GM23338 (cell line): ENCODE measurements at regions not wholly inside any gene's neighbourhood (a gene's known extent, or its start where the extent isn't known, plus 50 kb on each side); places are given as distances from the start of the nearest gene placed in this dataset.

Experiments
- ATAC-seq: fragments of 200-7000 bp; cut with Tn5 transposase; 3 replicates; pipeline ENCODE4 v1.9.1; 2020
- DNase-seq: peaks from one replicate; pipeline ENCODE4 v3.0.0-alpha.2; 2015; ENCODE audit warnings: low spot score
- H2AFZ ChIP-seq: fragments of 200-600 bp; sonication (generic); 2 replicates; pipeline ENCODE4 v1.8.0; 2016; ENCODE audit warnings: antibody characterized with exemption, mild to moderate bottlenecking, moderate library complexity
- H3F3A ChIP-seq: fragments of 200-600 bp; sonication (generic); replicated peaks from 2 replicates; pipeline ENCODE4 v1.8.0; 2017; ENCODE audit warnings: antibody characterized with exemption, mixed run types, low read depth
- H3K27ac ChIP-seq: fragments of 200-600 bp; sonication (generic); 2 replicates; pipeline ENCODE4 v1.6.1; 2016; ENCODE audit warnings: low read depth
- H3K27me3 ChIP-seq: fragments of 200-600 bp; sonication (generic); 2 replicates; pipeline ENCODE4 v1.8.0; 2016; ENCODE audit warnings: mild to moderate bottlenecking, mixed run types, moderate library complexity; ENCODE audit not compliant: insufficient read depth
- H3K36me3 ChIP-seq: fragments of 200-600 bp; sonication (generic); 2 replicates; pipeline ENCODE4 v1.8.0; 2016; ENCODE audit warnings: mild to moderate bottlenecking; ENCODE audit not compliant: insufficient read depth
- H3K4me1 ChIP-seq: fragments of 200-600 bp; sonication (generic); 2 replicates; pipeline ENCODE4 v1.8.0; 2016; ENCODE audit warnings: mild to moderate bottlenecking, moderate library complexity; ENCODE audit not compliant: insufficient read depth
- H3K4me2 ChIP-seq: fragments of 200-600 bp; sonication (generic); 2 replicates; pipeline ENCODE4 v1.7.1; 2017; ENCODE audit warnings: mixed run types
- H3K4me3 ChIP-seq: fragments of 200-600 bp; sonication (generic); 2 replicates; pipeline ENCODE4 v1.6.1; 2016; ENCODE audit warnings: mixed run types
- H3K79me2 ChIP-seq: fragments of 200-600 bp; sonication (generic); replicated peaks from 2 replicates; pipeline ENCODE4 v1.8.0; 2017; ENCODE audit warnings: mild to moderate bottlenecking; ENCODE audit not compliant: insufficient read depth
- H3K9me2 ChIP-seq: fragments of 200-600 bp; sonication (generic); 2 replicates; pipeline ENCODE4 v1.8.0; 2017; ENCODE audit not compliant: insufficient read depth
- H4K20me1 ChIP-seq: fragments of 200-600 bp; sonication (generic); replicated peaks from 2 replicates; pipeline ENCODE4 v1.8.0; 2017; ENCODE audit warnings: mild to moderate bottlenecking; ENCODE audit not compliant: insufficient read depth
- H3K27ac Mint-ChIP-seq: 2 replicates; pipeline ENCODE4 v1.8.0; 2020; ENCODE audit warnings: inconsistent platforms, mild to moderate bottlenecking, moderate library complexity, mixed read lengths
- H3K27me3 Mint-ChIP-seq: 3 replicates; pipeline ENCODE4 v1.8.0; 2022; ENCODE audit warnings: low read depth, mild to moderate bottlenecking, moderate library complexity, mixed read lengths, inconsistent platforms; ENCODE audit not compliant: insufficient read depth, poor library complexity
- H3K36me3 Mint-ChIP-seq: 3 replicates; pipeline ENCODE4 v1.8.0; 2021; ENCODE audit warnings: low read depth, mild to moderate bottlenecking, inconsistent platforms, moderate library complexity, mixed read lengths
- H3K4me1 Mint-ChIP-seq: 3 replicates; pipeline ENCODE4 v1.8.0; 2020; ENCODE audit warnings: mild to moderate bottlenecking, inconsistent platforms, mixed read lengths
- H3K4me3 Mint-ChIP-seq: 3 replicates; pipeline ENCODE4 v1.8.0; 2021; ENCODE audit warnings: moderate library complexity, mild to moderate bottlenecking, inconsistent platforms, mixed read lengths
- H3K9me3 Mint-ChIP-seq: 3 replicates; pipeline ENCODE4 v1.8.0; 2020; ENCODE audit warnings: moderate library complexity, mild to moderate bottlenecking, inconsistent platforms, mixed read lengths
- CREB1 ChIP-seq: fragments of 250-450 bp; sonication (Bioruptor Pico); IDR thresholded peaks from 2 replicates; pipeline ENCODE4 v1.5.0; 2020; ENCODE audit warnings: low read depth, mild to moderate bottlenecking, moderate library complexity
- CTCF ChIP-seq, 2 experiments: fragments of 200-600 bp in 1 of 2; sonication (generic) in 1 of 2; conservative IDR thresholded peaks; 2 replicates each; pipeline versions ENCODE4 v1.5.1 to v1.6.1; 2016 to 2017; ENCODE audit warnings: antibody characterized with exemption in 2 of 2, low read depth in 2 of 2, mild to moderate bottlenecking in 2 of 2, moderate library complexity in 1 of 2
- ETS1 ChIP-seq: IDR thresholded peaks from 2 replicates; pipeline ENCODE4 v1.6.1; 2016; ENCODE audit warnings: antibody characterized with exemption
- EZH2 ChIP-seq: fragments of 200-600 bp; sonication (generic); IDR thresholded peaks from one replicate; pipeline ENCODE4 v1.8.0; 2017; ENCODE audit warnings: antibody characterized with exemption, mild to moderate bottlenecking, low read depth; ENCODE audit not compliant: unreplicated experiment
- EZH2phosphoT487 ChIP-seq: fragments of 200-600 bp; sonication (generic); IDR thresholded peaks from one replicate; pipeline ENCODE4 v1.8.1; 2018; ENCODE audit warnings: antibody characterized with exemption; ENCODE audit not compliant: unreplicated experiment
- JUNB ChIP-seq: IDR thresholded peaks from one replicate; pipeline ENCODE4 v1.6.1; 2016; ENCODE audit warnings: antibody characterized with exemption; ENCODE audit not compliant: unreplicated experiment
- NANOG ChIP-seq: IDR thresholded peaks from 2 replicates; pipeline ENCODE4 v1.6.1; 2016; ENCODE audit warnings: antibody characterized with exemption, borderline replicate concordance
- POLR2AphosphoS5 ChIP-seq: IDR thresholded peaks from 2 replicates; pipeline ENCODE4 v1.6.1; 2016; ENCODE audit warnings: antibody characterized with exemption, low read depth
- REST ChIP-seq: IDR thresholded peaks from one replicate; pipeline ENCODE4 v1.6.1; 2018; ENCODE audit warnings: antibody characterized with exemption; ENCODE audit not compliant: unreplicated experiment
- STAT1 ChIP-seq: IDR thresholded peaks from one replicate; pipeline ENCODE4 v1.6.1; 2016; ENCODE audit warnings: antibody characterized with exemption; ENCODE audit not compliant: unreplicated experiment
- ZNF114 ChIP-seq: fragments of 250-450 bp; sonication (Bioruptor Pico); IDR thresholded peaks from 2 replicates; pipeline ENCODE4 v1.5.0; 2020; ENCODE audit warnings: mild to moderate bottlenecking, moderate library complexity
- ZNF331 ChIP-seq: fragments of 250-450 bp; sonication (Bioruptor Pico); IDR thresholded peaks from 2 replicates; pipeline ENCODE4 v1.5.0; 2020; ENCODE audit warnings: low read depth, mild to moderate bottlenecking, moderate library complexity
- ZNF462 ChIP-seq: fragments of 250-450 bp; sonication (Bioruptor Pico); IDR thresholded peaks from 2 replicates; pipeline ENCODE4 v1.5.0; 2020; ENCODE audit warnings: mild to moderate bottlenecking, moderate library complexity

- Histone ChIP-seq H3K9me2 (peaks cover 7% of the 10 kb centered on the region), H2AFZ (no peak overlapping the region), H4K20me1 (no peaks in the 10 kb centered on the region), H3K27me3 (no peaks in the 10 kb centered on the region), H3K79me2 (no peaks in the 10 kb centered on the region), H3F3A (no peaks in the 10 kb centered on the region), H3K4me1 (peaks cover 7% of the 10 kb centered on the region; the same call in 1 of the 2 replicates), H3K36me3 (no peaks in the 10 kb centered on the region), H3K27ac (no peak overlapping the region), H3K4me3 (no peak overlapping the region), H3K4me2 (no peak overlapping the region)
- peaks cover 1% of the 10 kb centered on the region for H3K27me3 Mint-ChIP-seq
- no peak overlapping the region for H3K27ac Mint-ChIP-seq
- H3K9me3 Mint-ChIP-seq = no peaks in the 10 kb centered on the region
- DNase-seq = no peak
- TF ChIP-seq EZH2phosphoT487 (no peak), STAT1 (no peak), ZNF114 (no peak), JUNB (no peak), ZNF331 (CRISPR knock-in tag) (no peak), POLR2AphosphoS5 (no peak), CTCF (conservative IDR thresholded peaks at IDR 0.05; ENCODE audit: low read depth in 2 of 2) (no peak), EZH2 (no peak), NANOG (no peak), REST (no peak), ETS1 (no peak), CREB1 (CRISPR knock-in tag) (no peak), ZNF462 (CRISPR knock-in tag) (no peak)
- no peaks in the 10 kb centered on the region for H3K36me3 Mint-ChIP-seq
- no peak for ATAC-seq
- no peak overlapping the region for H3K4me3 Mint-ChIP-seq
- H3K4me1 Mint-ChIP-seq = peaks cover 9% of the 10 kb centered on the region
These were observed 589.5 kb downstream of the CENPC start for GRCh38 chr4:66955784-66956183.
